ENCODE measurements at regions not wholly inside any gene's neighbourhood (a gene's known extent, or its start where the extent isn't known, plus 50 kb on each side); places are given as distances from the start of the nearest gene placed in this dataset.

DNA sequence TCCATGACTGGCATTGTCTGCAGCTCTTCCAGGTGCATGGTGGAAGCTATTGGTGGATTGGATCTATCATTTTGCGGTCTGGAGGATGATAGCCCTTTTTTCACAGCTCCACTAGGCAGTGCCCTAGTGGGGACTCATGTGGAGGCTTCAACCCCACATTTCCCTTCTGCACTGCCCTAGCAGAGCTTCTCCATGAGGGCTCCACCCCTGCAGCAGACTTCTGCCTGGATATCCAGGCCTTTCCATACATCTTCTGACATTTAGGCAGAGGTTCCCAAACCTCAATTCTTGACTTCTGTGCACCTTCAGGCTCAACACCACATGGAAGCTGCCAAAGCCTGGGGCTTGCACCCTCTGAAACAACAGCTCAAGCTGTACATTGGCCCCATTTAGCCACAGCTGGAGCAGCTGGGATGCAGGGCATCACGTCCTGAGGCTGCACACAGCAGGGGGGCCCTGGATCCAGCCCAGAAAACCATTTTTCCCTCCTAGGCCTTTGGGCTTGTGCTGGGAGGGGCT, 800.2 kb upstream of the MIR17HG start:
- TF ChIP-seq, protein P1, sequence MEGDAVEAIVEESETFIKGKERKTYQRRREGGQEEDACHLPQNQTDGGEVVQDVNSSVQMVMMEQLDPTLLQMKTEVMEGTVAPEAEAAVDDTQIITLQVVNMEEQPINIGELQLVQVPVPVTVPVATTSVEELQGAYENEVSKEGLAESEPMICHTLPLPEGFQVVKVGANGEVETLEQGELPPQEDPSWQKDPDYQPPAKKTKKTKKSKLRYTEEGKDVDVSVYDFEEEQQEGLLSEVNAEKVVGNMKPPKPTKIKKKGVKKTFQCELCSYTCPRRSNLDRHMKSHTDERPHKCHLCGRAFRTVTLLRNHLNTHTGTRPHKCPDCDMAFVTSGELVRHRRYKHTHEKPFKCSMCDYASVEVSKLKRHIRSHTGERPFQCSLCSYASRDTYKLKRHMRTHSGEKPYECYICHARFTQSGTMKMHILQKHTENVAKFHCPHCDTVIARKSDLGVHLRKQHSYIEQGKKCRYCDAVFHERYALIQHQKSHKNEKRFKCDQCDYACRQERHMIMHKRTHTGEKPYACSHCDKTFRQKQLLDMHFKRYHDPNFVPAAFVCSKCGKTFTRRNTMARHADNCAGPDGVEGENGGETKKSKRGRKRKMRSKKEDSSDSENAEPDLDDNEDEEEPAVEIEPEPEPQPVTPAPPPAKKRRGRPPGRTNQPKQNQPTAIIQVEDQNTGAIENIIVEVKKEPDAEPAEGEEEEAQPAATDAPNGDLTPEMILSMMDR (IDR thresholded peaks at IDR 0.05) = no peak
- TF ChIP-seq, protein P2, sequence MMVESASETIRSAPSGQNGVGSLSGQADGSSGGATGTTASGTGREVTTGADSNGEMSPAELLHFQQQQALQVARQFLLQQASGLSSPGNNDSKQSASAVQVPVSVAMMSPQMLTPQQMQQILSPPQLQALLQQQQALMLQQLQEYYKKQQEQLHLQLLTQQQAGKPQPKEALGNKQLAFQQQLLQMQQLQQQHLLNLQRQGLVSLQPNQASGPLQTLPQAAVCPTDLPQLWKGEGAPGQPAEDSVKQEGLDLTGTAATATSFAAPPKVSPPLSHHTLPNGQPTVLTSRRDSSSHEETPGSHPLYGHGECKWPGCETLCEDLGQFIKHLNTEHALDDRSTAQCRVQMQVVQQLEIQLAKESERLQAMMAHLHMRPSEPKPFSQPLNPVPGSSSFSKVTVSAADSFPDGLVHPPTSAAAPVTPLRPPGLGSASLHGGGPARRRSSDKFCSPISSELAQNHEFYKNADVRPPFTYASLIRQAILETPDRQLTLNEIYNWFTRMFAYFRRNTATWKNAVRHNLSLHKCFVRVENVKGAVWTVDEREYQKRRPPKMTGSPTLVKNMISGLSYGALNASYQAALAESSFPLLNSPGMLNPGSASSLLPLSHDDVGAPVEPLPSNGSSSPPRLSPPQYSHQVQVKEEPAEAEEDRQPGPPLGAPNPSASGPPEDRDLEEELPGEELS (CRISPR knock-in tag; IDR thresholded peaks at IDR 0.05) = no peak
- TF ChIP-seq, protein P3, sequence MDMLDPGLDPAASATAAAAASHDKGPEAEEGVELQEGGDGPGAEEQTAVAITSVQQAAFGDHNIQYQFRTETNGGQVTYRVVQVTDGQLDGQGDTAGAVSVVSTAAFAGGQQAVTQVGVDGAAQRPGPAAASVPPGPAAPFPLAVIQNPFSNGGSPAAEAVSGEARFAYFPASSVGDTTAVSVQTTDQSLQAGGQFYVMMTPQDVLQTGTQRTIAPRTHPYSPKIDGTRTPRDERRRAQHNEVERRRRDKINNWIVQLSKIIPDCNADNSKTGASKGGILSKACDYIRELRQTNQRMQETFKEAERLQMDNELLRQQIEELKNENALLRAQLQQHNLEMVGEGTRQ (CRISPR knock-in tag; IDR thresholded peaks at IDR 0.05) = no peak
- TF ChIP-seq ZNF232 (CRISPR knock-in tag; IDR thresholded peaks at IDR 0.05) = no peak
- TF ChIP-seq, protein P4, sequence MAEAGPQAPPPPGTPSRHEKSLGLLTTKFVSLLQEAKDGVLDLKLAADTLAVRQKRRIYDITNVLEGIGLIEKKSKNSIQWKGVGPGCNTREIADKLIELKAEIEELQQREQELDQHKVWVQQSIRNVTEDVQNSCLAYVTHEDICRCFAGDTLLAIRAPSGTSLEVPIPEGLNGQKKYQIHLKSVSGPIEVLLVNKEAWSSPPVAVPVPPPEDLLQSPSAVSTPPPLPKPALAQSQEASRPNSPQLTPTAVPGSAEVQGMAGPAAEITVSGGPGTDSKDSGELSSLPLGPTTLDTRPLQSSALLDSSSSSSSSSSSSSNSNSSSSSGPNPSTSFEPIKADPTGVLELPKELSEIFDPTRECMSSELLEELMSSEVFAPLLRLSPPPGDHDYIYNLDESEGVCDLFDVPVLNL (CRISPR knock-in tag; IDR thresholded peaks at IDR 0.05; ENCODE audit: borderline replicate concordance, low read depth) = no peak
